Putamen (tissue), 1 donor: ENCODE measurements at regions not wholly inside any gene's neighbourhood (a gene's known extent, or its start where the extent isn't known, plus 50 kb on each side); places are given as distances from the start of the nearest gene placed in this dataset.

ENCODE experiments used
- DNase-seq: peaks from one replicate; pipeline ENCODE4 v3.0.0-alpha.2; 2016; ENCODE audit warnings: low spot score

- DNase-seq: no peak
Measured at GRCh38 chr16:14360326-14361037, 269.6 kb downstream of the PARN start.

- no peak for DNase-seq
Measured at GRCh38 chr16:14358697-14359305, 271.3 kb downstream of the PARN start.

- no peak for DNase-seq
Measured at GRCh38 chr16:14357328-14357727, 272.7 kb downstream of the PARN start.

- DNase-seq: no peak
Measured at GRCh38 chr16:14356064-14356463, 274.0 kb downstream of the PARN start.

GRCh38 chr16:14354561-14355351 is 275.3 kb downstream of the PARN start:
- no peak for DNase-seq

GRCh38 chr16:14353340-14353739 is 276.7 kb downstream of the PARN start:
- no peak for DNase-seq

- DNase-seq: no peak
Measured at GRCh38 chr16:14351647-14352046, 278.4 kb downstream of the PARN start.

- no peak for DNase-seq
Measured at GRCh38 chr16:14350626-14351025, 279.4 kb downstream of the PARN start.

GRCh38 chr16:14350081-14350480 is 279.0 kb downstream of the MRTFB start:
- DNase-seq: no peak

- DNase-seq: no peak
Measured at GRCh38 chr16:14347706-14348105, 276.6 kb downstream of the MRTFB start.

- no peak for DNase-seq
Measured at GRCh38 chr16:14346278-14347142, 275.4 kb downstream of the MRTFB start.

GRCh38 chr16:14345512-14346115 is 274.5 kb downstream of the MRTFB start:
- DNase-seq: no peak

- no peak for DNase-seq
Measured at GRCh38 chr16:14344945-14345344, 273.8 kb downstream of the MRTFB start.

- no peak for DNase-seq
Measured at GRCh38 chr16:14344292-14344691, 273.2 kb downstream of the MRTFB start.

GRCh38 chr16:14341324-14342225 is 270.5 kb downstream of the MRTFB start:
- no peak for DNase-seq

- no peak for DNase-seq
Measured at GRCh38 chr16:14339694-14340093, 268.6 kb downstream of the MRTFB start.

- no peak for DNase-seq
Measured at GRCh38 chr16:14338969-14339368, 267.9 kb downstream of the MRTFB start.

GRCh38 chr16:14338236-14338635 is 267.1 kb downstream of the MRTFB start:
- no peak for DNase-seq

GRCh38 chr16:14337303-14338191 is 266.4 kb downstream of the MRTFB start:
- no peak for DNase-seq

- DNase-seq: no peak
Measured at GRCh38 chr16:14335297-14335696, 264.2 kb downstream of the MRTFB start.
